GM12891 (cell line): ENCODE measurements at regions not wholly inside any gene's neighbourhood (a gene's known extent, or its start where the extent isn't known, plus 50 kb on each side); places are given as distances from the start of the nearest gene placed in this dataset.

ENCODE experiments used
- DNase-seq: peaks from one replicate; pipeline ENCODE4 v3.0.0; 2011; ENCODE audit warnings: low spot score; ENCODE audit not compliant: insufficient read length
- FAIRE-seq: peaks from 2 replicates; lab custom pipeline; 2011; peaks lifted over from hg19 to GRCh38; lab: Jason Lieb, UNC
- PAX5 ChIP-seq: IDR thresholded peaks from 2 replicates; pipeline ENCODE4 v1.6.1; 2011; ENCODE audit warnings: low read length, moderate library complexity, mild to moderate bottlenecking; ENCODE audit not compliant: insufficient read depth, severe bottlenecking
- POLR2A ChIP-seq: IDR thresholded peaks from 2 replicates; pipeline ENCODE4 v1.6.1; 2011; ENCODE audit warnings: low read depth, low read length, control low read depth
- POLR2AphosphoS5 ChIP-seq: IDR thresholded peaks from 2 replicates; pipeline ENCODE4 v1.6.1; 2011; ENCODE audit warnings: low read depth, low read length, control low read depth
- POU2F2 ChIP-seq: IDR thresholded peaks from 2 replicates; pipeline ENCODE4 v1.6.1; 2011; ENCODE audit warnings: low read depth, mild to moderate bottlenecking, control low read depth, low read length, moderate library complexity
- SPI1 ChIP-seq: IDR thresholded peaks from 2 replicates; pipeline ENCODE4 v1.6.1; 2011; ENCODE audit warnings: low read depth, low read length, control low read depth
- TAF1 ChIP-seq: IDR thresholded peaks from 2 replicates; pipeline ENCODE4 v1.6.1; 2011; ENCODE audit warnings: low read depth, low read length, control low read depth

DNA sequence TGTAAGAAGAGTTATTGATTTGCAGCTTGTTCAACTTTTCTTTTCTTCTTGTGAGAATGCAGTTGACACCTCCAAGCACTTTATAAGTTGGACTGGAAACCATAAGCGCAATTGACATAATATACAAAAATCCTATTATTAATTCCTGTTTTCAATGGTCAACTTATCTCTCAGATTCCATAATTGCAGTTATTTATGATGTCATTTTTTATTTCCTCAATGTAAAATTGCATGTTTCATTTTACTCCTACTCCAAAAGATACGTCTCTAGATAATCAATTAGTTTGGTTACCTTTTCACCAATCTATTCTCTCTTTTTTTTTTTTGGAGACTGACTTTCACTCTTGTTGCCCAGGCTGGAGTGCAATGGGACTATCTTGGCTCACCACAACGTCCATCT is 1416.1 kb upstream of the CDH6 start:
- TF ChIP-seq TAF1 (no peak), POU2F2 (no peak), POLR2A (no peak), SPI1 (no peak), POLR2AphosphoS5 (no peak), PAX5 (no peak)
- FAIRE-seq (no peak), DNase-seq (no peak)

DNA sequence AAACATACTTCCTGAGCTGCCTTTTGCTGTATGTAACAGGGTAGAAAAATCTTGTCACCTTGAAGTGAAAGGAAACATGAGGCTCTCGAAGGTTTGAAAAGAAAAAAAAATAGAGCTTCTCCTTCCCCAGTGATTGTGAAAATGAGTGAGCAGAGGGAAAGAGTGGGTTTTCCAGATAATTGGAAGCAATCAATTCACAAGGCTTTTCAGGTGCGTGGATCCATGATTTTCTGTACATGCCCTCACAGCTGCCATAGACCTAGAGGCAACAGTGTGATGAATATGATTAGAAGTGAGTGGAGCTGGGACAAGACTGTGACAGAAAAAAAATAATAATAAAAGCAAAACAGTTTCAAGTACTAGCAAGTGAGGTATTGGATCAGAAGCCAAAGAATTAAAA is 1422.5 kb upstream of the CDH6 start:
- FAIRE-seq = no peak
- DNase-seq = no peak
- no peak for TF ChIP-seq SPI1
- no peak for TF ChIP-seq POU2F2
- no peak for TF ChIP-seq POLR2A
- no peak for TF ChIP-seq PAX5
- TF ChIP-seq POLR2AphosphoS5 = no peak
- no peak for TF ChIP-seq TAF1

DNA sequence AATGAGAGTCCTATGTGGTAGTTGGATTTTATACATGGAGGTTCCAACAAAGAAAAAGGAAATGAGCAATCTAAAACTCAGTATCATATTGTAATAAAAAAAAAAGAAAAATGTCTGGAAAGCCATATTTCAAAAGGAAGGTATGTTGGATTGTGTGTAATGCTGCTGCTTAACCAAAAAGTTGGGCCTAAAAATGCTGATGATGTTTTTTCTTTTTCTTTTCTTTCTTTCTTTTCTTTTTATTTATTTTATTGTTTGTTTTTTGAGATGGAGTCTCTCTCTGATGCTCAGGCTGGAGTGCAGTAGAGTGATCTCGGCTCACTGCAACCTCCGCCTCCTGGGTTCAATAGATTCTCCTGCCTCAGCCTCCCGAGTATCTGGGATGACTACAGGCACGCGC is 1424.0 kb upstream of the CDH6 start:
- TF ChIP-seq POLR2AphosphoS5 (no peak), POU2F2 (no peak), SPI1 (no peak), POLR2A (no peak), TAF1 (no peak), PAX5 (no peak)
- FAIRE-seq (no peak), DNase-seq (no peak)

DNA sequence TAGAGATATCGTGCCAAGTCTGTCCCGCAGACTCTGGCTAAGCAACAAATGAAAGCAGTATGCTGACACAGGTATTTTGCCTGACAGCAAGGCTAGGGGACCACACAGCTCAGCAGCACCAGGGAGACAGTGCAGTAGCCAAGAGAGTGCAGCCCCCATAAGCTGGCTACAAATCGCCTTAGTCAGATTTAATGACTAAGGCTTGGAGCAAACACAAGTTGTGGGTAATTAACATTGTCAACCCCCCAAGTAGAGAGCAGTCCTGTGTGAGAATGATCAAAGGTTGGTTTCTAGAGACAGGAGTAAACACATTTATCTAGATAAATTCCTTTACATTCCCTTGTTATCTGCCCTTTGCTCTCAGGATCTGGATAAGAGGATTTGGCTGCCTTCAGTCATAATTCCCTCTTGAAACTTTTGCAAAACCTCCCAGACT is 1434.5 kb upstream of the CDH6 start:
- DNase-seq = no peak
- no peak for FAIRE-seq
- TF ChIP-seq POU2F2 (no peak), SPI1 (no peak), TAF1 (no peak), POLR2A (no peak), POLR2AphosphoS5 (no peak), PAX5 (no peak)

DNA sequence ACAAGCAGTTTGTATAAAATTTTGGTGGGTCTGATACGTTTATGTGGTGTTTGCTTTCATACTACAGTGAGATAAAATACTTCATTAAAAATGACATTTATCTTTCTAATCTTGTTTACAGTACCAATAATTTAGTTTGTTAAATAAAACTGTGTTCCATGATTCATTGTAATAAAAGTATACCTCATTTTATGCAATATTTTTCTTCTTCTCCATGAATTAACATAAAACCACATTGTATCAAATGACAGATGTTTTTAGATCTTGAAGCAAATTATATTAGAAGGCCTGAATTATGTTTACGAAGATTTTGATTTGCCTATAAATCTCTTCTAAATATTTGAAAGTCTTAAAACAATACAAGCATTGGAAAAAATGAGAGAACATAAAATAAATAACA is 1443.0 kb upstream of the CDH6 start:
- no peak for DNase-seq
- no peak for FAIRE-seq
- TF ChIP-seq POLR2AphosphoS5 (no peak), TAF1 (no peak), POU2F2 (no peak), PAX5 (no peak), SPI1 (no peak), POLR2A (no peak)

DNA sequence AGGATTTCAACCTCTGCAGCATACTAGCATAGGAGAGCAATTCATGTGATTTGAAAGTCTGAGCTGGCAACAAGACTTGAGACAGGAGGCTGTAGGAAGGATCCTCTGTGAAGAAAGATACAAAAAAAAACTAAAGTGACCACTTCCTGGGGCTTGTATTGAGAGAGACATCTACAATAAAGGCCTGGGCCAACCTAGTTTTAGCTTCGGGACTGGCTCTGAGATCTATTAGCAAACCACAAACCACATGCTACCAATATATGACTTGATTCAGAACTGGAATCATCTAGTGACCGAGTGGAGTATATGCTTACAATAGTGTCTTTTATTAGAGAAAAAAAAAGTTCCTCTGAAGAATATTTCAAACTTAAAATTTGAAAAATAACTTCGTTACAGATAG is 1448.9 kb upstream of the CDH6 start:
- TF ChIP-seq SPI1 = no peak
- TF ChIP-seq TAF1 = no peak
- DNase-seq = no peak

DNA sequence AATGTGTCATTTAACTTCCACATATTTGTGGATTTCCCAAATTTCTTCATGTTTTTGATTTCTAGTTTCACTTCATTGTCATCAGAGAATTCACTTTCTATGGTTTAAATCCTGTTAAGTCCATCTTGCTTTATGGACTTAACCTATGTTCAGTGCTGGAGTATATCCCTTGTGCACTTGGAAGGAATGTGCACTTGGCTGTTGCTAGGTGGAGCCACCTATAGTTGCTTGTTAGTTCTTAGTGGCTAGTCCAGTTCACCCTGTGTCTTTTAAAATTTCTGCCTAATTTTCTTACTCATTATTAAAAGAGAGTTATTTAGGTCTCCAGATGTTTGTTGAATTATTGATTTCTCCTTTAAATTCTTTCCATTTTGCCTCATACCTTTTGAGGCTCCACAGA is 1472.5 kb upstream of the CDH6 start:
- no peak for TF ChIP-seq POLR2AphosphoS5
- no peak for TF ChIP-seq SPI1
- TF ChIP-seq PAX5 = no peak
- no peak for TF ChIP-seq POLR2A
- TF ChIP-seq POU2F2 = no peak
- no peak for TF ChIP-seq TAF1
- no peak for FAIRE-seq

More for the DNA sequence above, 1448.9 kb upstream of the CDH6 start:
- FAIRE-seq = no peak

DNA sequence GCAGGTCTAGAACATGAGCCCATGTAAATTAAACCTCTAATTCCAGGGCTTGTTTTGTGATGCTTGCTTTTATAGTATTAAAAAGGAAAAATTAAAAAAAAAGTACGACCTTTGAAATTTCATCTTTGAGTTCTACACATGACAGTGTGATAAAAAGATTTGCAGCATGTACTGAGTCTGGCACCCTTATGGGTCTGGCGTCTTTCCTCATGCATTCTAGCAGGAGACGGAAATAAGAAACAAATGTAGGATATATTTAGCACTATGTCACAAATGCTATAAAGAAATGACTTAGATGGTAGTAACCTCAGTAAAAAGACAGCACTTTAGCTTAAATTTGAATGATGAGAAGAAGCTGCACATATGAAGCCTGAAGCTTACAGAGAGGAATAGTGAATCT is 1474.3 kb upstream of the CDH6 start:
- DNase-seq (no peak), FAIRE-seq (no peak)

More for the DNA sequence above, 1472.5 kb upstream of the CDH6 start:
- DNase-seq = no peak

DNA sequence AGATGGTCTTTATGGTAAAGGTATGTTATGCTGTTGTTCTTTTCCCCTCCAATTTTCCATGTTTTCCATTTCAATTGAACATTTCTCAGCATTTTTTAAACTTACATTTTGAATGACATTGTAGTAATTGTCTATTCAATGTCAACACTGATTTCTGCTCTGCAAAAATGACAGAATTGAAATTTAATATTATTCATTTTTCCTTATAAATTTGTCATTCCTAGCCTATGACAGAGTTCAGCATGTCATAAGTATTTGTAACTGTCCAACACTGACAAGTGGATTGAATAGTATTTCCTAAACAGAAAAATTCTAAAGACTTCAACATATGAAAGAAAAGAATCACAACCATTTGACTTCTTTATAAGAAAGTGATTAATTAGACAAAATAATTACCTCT is 1478.3 kb upstream of the CDH6 start:
- DNase-seq = no peak
- no peak for TF ChIP-seq POLR2AphosphoS5
- TF ChIP-seq POU2F2 = no peak
- no peak for TF ChIP-seq TAF1
- TF ChIP-seq PAX5 = no peak
- no peak for TF ChIP-seq SPI1
- FAIRE-seq = no peak

More for the DNA sequence above, 1474.3 kb upstream of the CDH6 start:
- TF ChIP-seq TAF1 (no peak), POLR2A (no peak), SPI1 (no peak), POU2F2 (no peak), POLR2AphosphoS5 (no peak), PAX5 (no peak)

DNA sequence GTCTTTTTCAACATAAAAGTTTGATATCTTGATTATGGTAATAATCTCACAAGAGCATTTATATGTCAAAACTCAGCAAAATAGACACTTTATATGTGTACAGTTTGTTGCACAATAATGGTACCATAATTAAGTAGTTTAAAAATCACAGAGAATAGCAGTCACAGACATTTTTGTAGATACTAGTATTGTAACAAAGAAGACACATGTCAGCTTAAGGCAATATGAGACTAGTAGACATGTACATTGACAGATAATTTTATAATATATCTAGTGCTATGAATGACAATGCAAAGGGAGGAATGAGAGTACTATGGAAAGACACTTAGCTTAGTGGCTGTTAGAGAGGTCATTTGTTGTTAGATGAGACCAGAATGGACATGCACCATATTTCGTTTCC is 1490.6 kb upstream of the CDH6 start:
- DNase-seq = no peak
- FAIRE-seq = no peak
- no peak for TF ChIP-seq PAX5
- TF ChIP-seq POLR2AphosphoS5 = no peak
- no peak for TF ChIP-seq POU2F2
- no peak for TF ChIP-seq SPI1
- TF ChIP-seq POLR2A = no peak
